Superior temporal gyrus (tissue), 1 donor: ENCODE measurements at regions not wholly inside any gene's neighbourhood (a gene's known extent, or its start where the extent isn't known, plus 50 kb on each side); places are given as distances from the start of the nearest gene placed in this dataset.
"Not testable (repeated sequence)": the region's sequence is repeated elsewhere in the genome, so short reads cannot be mapped to it uniquely, and the experiment has no call there.

Experiments
- DNase-seq: peaks from one replicate; pipeline ENCODE4 v3.0.0-alpha.2; 2016; ENCODE audit errors: extremely low spot score

GRCh38 chr5:135776457-135776856, 58.0 kb upstream of the SLC25A48 start:
- no peak for DNase-seq

GRCh38 chr5:135761746-135762145, 72.7 kb upstream of the SLC25A48 start:
- peak; percentile 30 for DNase-seq

DNA sequence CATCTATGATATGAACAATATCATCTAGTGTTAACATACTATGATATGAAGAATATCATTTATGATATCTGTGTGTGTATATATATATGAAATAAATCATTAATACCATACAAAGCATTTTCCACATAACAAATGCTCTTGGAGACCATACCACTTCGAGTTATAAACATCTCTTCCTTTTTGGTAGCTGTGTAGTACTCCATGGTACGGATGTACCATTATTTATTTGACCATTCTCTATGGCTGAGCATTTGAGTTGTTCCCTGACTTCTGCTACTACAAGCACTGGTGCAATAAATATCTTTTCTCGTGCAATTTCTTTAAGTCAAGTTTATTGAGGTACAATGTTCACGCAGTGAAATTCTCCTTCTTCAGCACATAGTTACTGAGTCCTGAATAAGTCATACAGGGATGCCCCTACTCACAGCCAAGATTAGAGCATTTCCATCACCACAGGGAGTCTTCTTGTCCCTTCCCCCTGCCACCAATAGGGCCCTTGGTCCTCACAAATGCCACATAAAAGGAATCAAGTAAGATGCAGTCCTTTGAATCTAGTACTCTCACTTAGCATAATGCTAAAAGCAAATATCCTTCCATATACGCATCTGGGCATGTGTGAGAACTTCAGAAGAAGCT, 75.2 kb upstream of the SLC25A48 start:
- DNase-seq = no peak

DNA sequence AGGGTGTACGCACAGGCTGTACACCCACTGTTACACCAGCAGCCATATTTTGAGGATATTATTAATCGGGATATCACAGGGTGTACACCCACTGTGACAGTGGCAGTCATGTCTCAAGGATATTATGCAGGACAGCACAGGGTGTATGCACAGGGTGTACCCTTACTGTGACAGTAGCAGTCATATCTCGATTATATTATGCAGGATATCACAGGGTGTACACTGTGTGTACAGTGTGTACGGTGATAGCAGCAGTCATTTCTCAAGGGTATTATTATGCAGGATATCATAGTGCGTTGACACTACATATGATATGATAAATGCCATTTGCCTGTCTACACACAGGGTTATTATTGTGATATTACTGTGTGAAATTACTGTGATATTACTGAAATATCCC, 80.5 kb upstream of the SLC25A48 start:
- DNase-seq = no peak

DNA sequence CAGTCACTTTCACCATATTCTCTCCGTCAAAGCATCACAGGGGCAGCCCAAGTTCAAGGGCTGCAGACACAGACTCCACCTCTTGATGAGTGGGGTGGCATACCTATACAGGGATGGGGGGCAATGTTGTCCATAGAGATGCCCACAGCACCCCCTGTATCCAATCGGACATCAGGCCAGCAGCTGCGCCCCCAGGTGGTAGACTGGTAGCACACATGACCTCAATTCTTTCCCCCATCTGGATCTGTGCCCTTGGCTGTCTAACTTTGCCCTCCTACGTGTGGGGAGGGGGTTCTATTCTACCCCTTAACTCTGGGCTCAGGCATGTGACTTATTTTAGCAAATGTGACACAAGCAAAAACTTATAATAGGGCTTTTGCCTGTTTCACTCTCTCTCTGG, 84.0 kb upstream of the SLC25A48 start:
- DNase-seq = no peak

DNA sequence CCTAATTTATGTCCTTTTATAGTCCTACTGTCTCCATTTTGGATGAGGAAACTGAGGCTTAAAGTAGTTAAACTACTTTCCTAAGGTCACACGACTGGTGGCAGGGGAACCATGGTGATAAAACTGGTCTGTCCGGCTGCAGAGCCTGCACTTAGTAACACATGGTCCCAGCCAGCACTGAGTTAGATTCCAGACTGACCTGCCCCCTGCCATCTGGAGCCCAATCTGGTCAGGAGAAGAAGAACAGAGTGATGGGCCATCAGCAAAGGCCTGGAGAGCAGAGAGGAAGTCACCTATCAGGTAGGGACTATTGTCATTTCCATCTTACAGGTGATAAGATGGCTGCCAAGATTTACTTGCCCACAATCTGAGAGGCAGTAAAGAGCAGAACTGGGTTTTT, 86.6 kb upstream of the SLC25A48 start:
- DNase-seq = no peak

- no peak for DNase-seq
Observed at GRCh38 chr5:135745897-135746500, 88.5 kb upstream of the SLC25A48 start.

GRCh38 chr5:135743705-135744411, 90.6 kb upstream of the SLC25A48 start:
- no peak for DNase-seq

GRCh38 chr5:135743181-135743580, 91.3 kb upstream of the SLC25A48 start:
- no peak for DNase-seq

- not testable (repeated sequence) for DNase-seq
Observed at GRCh38 chr5:135742240-135742639, 92.2 kb upstream of the SLC25A48 start.

- DNase-seq = no peak
Observed at GRCh38 chr5:135741040-135741439, 93.4 kb upstream of the SLC25A48 start.

- DNase-seq = no peak
Observed at GRCh38 chr5:135740475-135740874, 94.0 kb upstream of the SLC25A48 start.

DNA sequence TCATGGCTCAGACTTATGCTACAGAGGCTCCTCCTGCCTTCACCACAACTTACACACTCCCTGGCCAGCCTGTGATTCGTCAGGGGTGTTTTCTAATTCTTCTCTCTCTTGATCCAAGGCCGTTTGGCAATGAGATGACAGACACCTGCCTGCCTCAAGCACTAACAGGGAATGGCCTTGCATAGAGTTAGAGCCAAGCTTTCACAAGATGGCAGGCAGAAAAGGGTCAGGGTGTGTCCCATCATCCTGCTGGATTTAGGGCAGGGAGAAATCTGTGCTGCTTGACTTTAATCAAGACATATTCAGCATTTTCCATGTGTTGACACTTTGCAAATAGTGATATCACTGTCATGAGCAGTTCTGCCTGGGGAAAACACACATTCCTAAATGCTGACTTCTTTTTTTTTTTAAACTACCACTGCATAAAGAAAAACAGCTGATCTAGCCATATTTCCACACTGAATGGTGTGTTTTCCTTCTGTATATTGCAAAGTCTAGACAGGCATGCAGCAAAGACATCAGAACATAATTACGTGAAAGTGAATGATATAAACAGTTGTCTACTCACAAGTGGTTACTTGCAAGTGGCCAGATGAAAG, 95.0 kb upstream of the SLC25A48 start:
- DNase-seq = no peak

DNA sequence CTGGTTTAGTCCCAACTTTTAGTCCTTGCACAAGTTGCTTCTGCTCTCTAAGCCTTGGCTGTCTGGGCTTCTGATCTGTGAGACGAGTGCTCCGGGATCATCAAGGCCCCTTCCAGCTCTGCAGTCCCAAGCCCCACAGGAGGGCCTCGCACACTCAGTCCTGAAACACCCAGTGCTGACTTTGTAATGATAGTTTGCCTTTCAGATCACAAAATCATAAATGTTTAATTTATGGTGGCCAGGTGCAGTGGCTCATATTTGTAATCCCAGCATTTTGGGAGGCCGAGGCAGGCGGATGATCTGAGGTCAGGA, 95.9 kb upstream of the SLC25A48 start:
- DNase-seq = no peak

GRCh38 chr5:135737701-135738563, 96.5 kb upstream of the SLC25A48 start:
- no peak for DNase-seq

DNA sequence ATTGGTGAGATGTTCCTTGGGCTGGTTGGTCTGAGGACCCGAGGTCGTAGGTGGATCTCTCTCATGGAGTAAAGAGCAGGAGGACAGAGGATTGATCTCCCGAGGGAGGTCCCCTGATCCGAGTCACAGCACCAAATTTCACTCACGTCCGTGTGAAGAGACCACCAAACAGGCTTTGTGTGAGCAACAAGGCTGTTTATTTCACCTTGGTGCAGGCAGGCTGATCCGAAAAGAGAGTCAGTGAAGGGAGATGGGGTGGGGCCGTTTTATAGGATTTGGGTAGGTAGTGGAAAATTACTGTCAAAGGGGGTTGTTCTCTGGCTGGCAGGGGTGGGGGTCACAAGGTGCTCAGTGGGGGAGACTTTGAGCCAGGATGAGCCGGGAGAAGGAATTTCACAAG, 97.5 kb upstream of the SLC25A48 start:
- DNase-seq = not testable (repeated sequence)

- no peak for DNase-seq
Observed at GRCh38 chr5:135735831-135736230, 98.6 kb upstream of the SLC25A48 start.

GRCh38 chr5:135734956-135735355, 99.5 kb upstream of the SLC25A48 start:
- DNase-seq = not testable (repeated sequence)

- not testable (repeated sequence) for DNase-seq
Observed at GRCh38 chr5:135731034-135731433, 103.4 kb upstream of the SLC25A48 start.

GRCh38 chr5:135730161-135730560, 104.3 kb upstream of the SLC25A48 start:
- not testable (repeated sequence) for DNase-seq

- peak; percentile 51 for DNase-seq
Observed at GRCh38 chr5:135729321-135729786, 105.1 kb upstream of the SLC25A48 start.

DNA sequence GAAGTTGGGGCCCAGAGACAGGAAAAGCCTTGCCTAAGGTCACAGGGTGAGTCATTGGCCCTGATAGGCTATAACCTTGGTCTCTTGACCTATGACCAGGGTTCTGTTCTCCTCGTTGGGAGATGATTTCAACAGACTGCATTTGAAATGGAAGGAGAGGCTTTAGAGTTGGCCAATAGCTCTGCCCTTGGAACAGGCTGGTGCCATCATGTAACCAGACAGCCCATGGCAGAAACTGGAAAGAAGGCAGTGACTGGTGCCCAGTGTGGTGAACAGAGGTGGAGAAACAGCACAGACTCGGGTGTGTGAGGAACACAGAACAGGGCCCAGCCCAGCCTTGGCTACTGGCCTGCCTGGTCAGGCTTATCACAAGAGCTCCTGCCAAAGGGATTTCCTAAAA, 109.8 kb upstream of the SLC25A48 start:
- DNase-seq = no peak
